Heart left ventricle (tissue), 13 donors: ENCODE measurements at regions not wholly inside any gene's neighbourhood (a gene's known extent, or its start where the extent isn't known, plus 50 kb on each side); places are given as distances from the start of the nearest gene placed in this dataset.
"Not testable (repeated sequence)": the region's sequence is repeated elsewhere in the genome, so short reads cannot be mapped to it uniquely, and the experiment has no call there.

Experiments used
- POLR2A ChIP-seq, 2 donors: fragments of 450-650 bp; IDR thresholded peaks; one replicate each; pipeline ENCODE4 v1.6.1; 2017; ENCODE audit warnings: antibody characterized with exemption in 2 of 2, mild to moderate bottlenecking in 2 of 2, moderate library complexity in 2 of 2
- TF ChIP-seq, protein P1 (sequence below), 12 donors: fragments of 200-600 bp; sonication (generic) in 4 of 12; IDR thresholded peaks; one replicate each; pipeline versions ENCODE4 v1.5.0 to v1.8.0; 2018 to 2022; ENCODE audit warnings: antibody characterized with exemption in 12 of 12, mild to moderate bottlenecking in 5 of 12
- donor health status: ischemic (EF 13 %, LVEDD 7.1; RV severe dilation, severe dysfunction).
- donor health status: DM: no; HTN: yes; CAD: no.
- donor health status: DM: no; HTN: no; CAD: no.
- donor health status: ischemic (EF 25% LVEDD 6.9; RV normal size, moderate dysfunction).
- donor health status: ischemic (EF 25% LVEDD 5.7; RV mildly dilated, moderate dysfunction).
- donor health status: ischemic (EF 35%, LVEDD 5.7; RV mildly dilated, moderate dysfunction).
- donor health status: nonischemic (EF 11% LVEDD 7.7; RV severe dilation, severe dysfunction).
- donor health status: DM: yes; HTN: yes; CAD: no.
- donor health status: PGD.
- donor health status: ischemic (EF 29% LVEDD 5.4; RV normal size, mild dysfunction).
- donor health status: nonischemic (EF 23%, LVEDD 6.1; RV moderate dilation, normal function).

DNA sequence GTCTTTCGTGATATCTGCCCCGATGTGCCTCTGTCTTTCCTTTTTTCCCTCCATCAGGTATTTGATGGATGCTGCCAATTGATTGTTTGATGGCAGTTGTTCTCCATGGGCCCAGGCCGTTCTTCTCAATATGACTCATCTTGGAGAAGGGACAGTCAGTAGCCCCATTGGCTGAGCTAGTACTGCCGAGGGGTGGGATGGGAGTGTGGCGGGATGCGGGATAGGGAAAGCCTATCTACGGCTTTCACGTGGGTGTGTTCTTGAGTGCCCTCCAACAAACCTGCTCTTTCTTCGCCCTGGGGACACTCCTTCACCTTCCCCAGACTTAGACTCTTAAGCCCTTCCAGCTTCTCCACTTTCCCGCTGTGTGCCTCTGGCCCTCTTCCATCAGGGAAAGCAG is 159.4 kb downstream of the GOLGA8K start:
- TF ChIP-seq, protein P1, sequence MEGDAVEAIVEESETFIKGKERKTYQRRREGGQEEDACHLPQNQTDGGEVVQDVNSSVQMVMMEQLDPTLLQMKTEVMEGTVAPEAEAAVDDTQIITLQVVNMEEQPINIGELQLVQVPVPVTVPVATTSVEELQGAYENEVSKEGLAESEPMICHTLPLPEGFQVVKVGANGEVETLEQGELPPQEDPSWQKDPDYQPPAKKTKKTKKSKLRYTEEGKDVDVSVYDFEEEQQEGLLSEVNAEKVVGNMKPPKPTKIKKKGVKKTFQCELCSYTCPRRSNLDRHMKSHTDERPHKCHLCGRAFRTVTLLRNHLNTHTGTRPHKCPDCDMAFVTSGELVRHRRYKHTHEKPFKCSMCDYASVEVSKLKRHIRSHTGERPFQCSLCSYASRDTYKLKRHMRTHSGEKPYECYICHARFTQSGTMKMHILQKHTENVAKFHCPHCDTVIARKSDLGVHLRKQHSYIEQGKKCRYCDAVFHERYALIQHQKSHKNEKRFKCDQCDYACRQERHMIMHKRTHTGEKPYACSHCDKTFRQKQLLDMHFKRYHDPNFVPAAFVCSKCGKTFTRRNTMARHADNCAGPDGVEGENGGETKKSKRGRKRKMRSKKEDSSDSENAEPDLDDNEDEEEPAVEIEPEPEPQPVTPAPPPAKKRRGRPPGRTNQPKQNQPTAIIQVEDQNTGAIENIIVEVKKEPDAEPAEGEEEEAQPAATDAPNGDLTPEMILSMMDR (IDR thresholded peaks at IDR 0.05), result not testable (repeated sequence)
- TF ChIP-seq POLR2A (IDR thresholded peaks at IDR 0.05), result not testable (repeated sequence)
